ENCODE measurements at regions not wholly inside any gene's neighbourhood (a gene's known extent, or its start where the extent isn't known, plus 50 kb on each side); places are given as distances from the start of the nearest gene placed in this dataset.

- no peak overlapping the region for H3K27ac ChIP-seq
- TF ChIP-seq ZFX (IDR thresholded peaks at IDR 0.05) (no peak), CTCF (conservative IDR thresholded peaks at IDR 0.05) (no peak)
These were observed 113.4 kb downstream of the ZBTB18 start for GRCh38 chr1:244164511-244164890.

GRCh38 chr1:244165021-244165420 lies 113.9 kb downstream of the ZBTB18 start:
- no peak overlapping the region for H3K27ac ChIP-seq
- TF ChIP-seq CTCF (conservative IDR thresholded peaks at IDR 0.05) (no peak), ZFX (IDR thresholded peaks at IDR 0.05) (no peak)

- TF ChIP-seq CTCF (conservative IDR thresholded peaks at IDR 0.05): no peak
- TF ChIP-seq ZFX (IDR thresholded peaks at IDR 0.05): no peak
- no peak overlapping the region for H3K27ac ChIP-seq
These were observed 114.6 kb downstream of the ZBTB18 start for GRCh38 chr1:244165701-244166100.

GRCh38 chr1:244171241-244171985 lies 120.3 kb downstream of the ZBTB18 start:
- TF ChIP-seq CTCF (conservative IDR thresholded peaks at IDR 0.05): no peak
- TF ChIP-seq ZFX (IDR thresholded peaks at IDR 0.05): no peak
- no peak overlapping the region for H3K27ac ChIP-seq

GRCh38 chr1:244173240-244173639 lies 122.2 kb downstream of the ZBTB18 start:
- TF ChIP-seq CTCF (conservative IDR thresholded peaks at IDR 0.05) (no peak), ZFX (IDR thresholded peaks at IDR 0.05) (no peak)
- H3K27ac ChIP-seq: no peak overlapping the region

GRCh38 chr1:244173769-244174168 lies 122.7 kb downstream of the ZBTB18 start:
- TF ChIP-seq CTCF (conservative IDR thresholded peaks at IDR 0.05) (no peak), ZFX (IDR thresholded peaks at IDR 0.05) (no peak)

GRCh38 chr1:244174922-244175521 lies 123.9 kb downstream of the ZBTB18 start:
- no peak overlapping the region for H3K27ac ChIP-seq
- TF ChIP-seq CTCF (conservative IDR thresholded peaks at IDR 0.05): no peak
- no peak for TF ChIP-seq ZFX (IDR thresholded peaks at IDR 0.05)

More at GRCh38 chr1:244173769-244174168, 122.7 kb downstream of the ZBTB18 start:
- H3K27ac ChIP-seq: no peak overlapping the region

All from C4-2B (cell line).